Gastrocnemius medialis (tissue), 4 donors: ENCODE measurements at regions not wholly inside any gene's neighbourhood (a gene's known extent, or its start where the extent isn't known, plus 50 kb on each side); places are given as distances from the start of the nearest gene placed in this dataset.
"Not testable (repeated sequence)": the region's sequence is repeated elsewhere in the genome, so short reads cannot be mapped to it uniquely, and the experiment has no call there.

Experiments used
- CTCF ChIP-seq, 5 experiments: fragments of 450-650 bp in 3 of 5; fragments of 200-600 bp in 2 of 5; sonication (generic) in 2 of 5; IDR thresholded peaks in 4 of 5; conservative IDR thresholded peaks in 1 of 5; 1 replicate in 4 of 5; 2 replicates in 1 of 5; pipeline ENCODE4 v1.5.1; 2016 to 2019; ENCODE audit warnings: antibody characterized with exemption in 5 of 5, mild to moderate bottlenecking in 3 of 5, moderate library complexity in 3 of 5
- POLR2A ChIP-seq, 2 donors: fragments of 450-650 bp; IDR thresholded peaks; one replicate each; pipeline ENCODE4 v1.6.1; 2017; ENCODE audit warnings: antibody characterized with exemption in 2 of 2, mild to moderate bottlenecking in 2 of 2, moderate library complexity in 2 of 2

GRCh38 chr9:97089361-97089760 lies 50.4 kb upstream of the CTSV start:
- not testable (repeated sequence) for TF ChIP-seq CTCF (IDR thresholded peaks at IDR 0.05 in 4 of 5, conservative IDR thresholded peaks at IDR 0.05 in 1 of 5); POLR2A (IDR thresholded peaks at IDR 0.05)
